SK-N-SH (cell line): ENCODE measurements at regions not wholly inside any gene's neighbourhood (a gene's known extent, or its start where the extent isn't known, plus 50 kb on each side); places are given as distances from the start of the nearest gene placed in this dataset.

Experiments
- CTCF ChIA-PET: fragments of 300-600, 350-600 bp; formaldehyde crosslinking; extraction: SDS; loops from one replicate; lab custom pipeline; 2021; lab: Yijun Ruan, JAX
- POLR2A ChIA-PET: fragments of 350-600 bp; sonication (Branson Sonifier 250); formaldehyde crosslinking; extraction: SDS; loops from one replicate; lab custom pipeline; 2020; ENCODE audit warnings: antibody characterized with exemption, inconsistent platforms; lab: Yijun Ruan, JAX
- DNase-seq: peaks from one replicate; pipeline ENCODE4 v3.0.0; 2012
- H2AFZ ChIP-seq: fragments of 200-600 bp; sonication (generic); 2 replicates; pipeline ENCODE4 v1.8.1; 2016; ENCODE audit warnings: antibody characterized with exemption, mild to moderate bottlenecking, low read depth
- H3F3A ChIP-seq: fragments of 200-600 bp; sonication (generic); replicated peaks from 2 replicates; pipeline ENCODE3; 2016; ENCODE audit warnings: antibody characterized with exemption, mild to moderate bottlenecking; ENCODE audit not compliant: insufficient read depth
- H3K27ac ChIP-seq, 2 experiments: fragments of 200-500 bp in 1 of 2; fragments of 200-600 bp in 1 of 2; sonication (Bioruptor generic) in 1 of 2; sonication (generic), shearing (Covaris generic) in 1 of 2; 2 replicates each; pipeline versions ENCODE4 v1.5.1 to v1.6.1; 2014 to 2016; ENCODE audit warnings: low read depth in 2 of 2, inconsistent platforms in 1 of 2, low read length in 1 of 2, mild to moderate bottlenecking in 1 of 2, mixed read lengths in 1 of 2
- H3K27me3 ChIP-seq: fragments of 200-600 bp; sonication (generic), shearing (Covaris generic); 2 replicates; pipeline ENCODE4 v1.6.1; 2016; ENCODE audit warnings: mixed run types; ENCODE audit not compliant: insufficient read depth
- H3K36me3 ChIP-seq, 2 experiments: fragments of 200-500 bp in 1 of 2; fragments of 200-600 bp in 1 of 2; sonication (Bioruptor generic) in 1 of 2; sonication (generic) in 1 of 2; replicated peaks in 1 of 2; 2 replicates each; pipeline versions ENCODE3 to v1.5.1; 2014 to 2016; ENCODE audit warnings: low read length in 1 of 2, mild to moderate bottlenecking in 1 of 2; ENCODE audit not compliant: insufficient read depth in 2 of 2, control insufficient read depth in 1 of 2
- H3K4me1 ChIP-seq, 2 experiments: fragments of 200-500 bp in 1 of 2; fragments of 200-600 bp in 1 of 2; sonication (Bioruptor generic) in 1 of 2; sonication (generic), shearing (Covaris generic) in 1 of 2; 2 replicates each; pipeline versions ENCODE4 v1.5.1 to v1.6.1; 2014 to 2016; ENCODE audit warnings: low read depth in 1 of 2, low read length in 1 of 2, mixed run types in 1 of 2; ENCODE audit not compliant: insufficient read depth in 2 of 2, control insufficient read depth in 1 of 2
- H3K4me2 ChIP-seq: fragments of 200-600 bp; sonication (generic), shearing (Covaris generic); 2 replicates; pipeline ENCODE4 v1.6.1; 2017; ENCODE audit warnings: mixed run types
- H3K4me3 ChIP-seq, 2 experiments: fragments of 200-500 bp in 1 of 2; fragments of 200-600 bp in 1 of 2; sonication (Bioruptor generic) in 1 of 2; sonication (generic), shearing (Covaris generic) in 1 of 2; 2 replicates each; pipeline versions ENCODE4 v1.5.1 to v1.8.1; 2014 to 2016; ENCODE audit warnings: low read depth in 2 of 2, inconsistent platforms in 1 of 2, low read length in 1 of 2, mild to moderate bottlenecking in 1 of 2, mixed read lengths in 1 of 2, moderate library complexity in 1 of 2
- H3K79me2 ChIP-seq: fragments of 200-600 bp; sonication (generic); 2 replicates; pipeline ENCODE4 v1.8.1; 2017; ENCODE audit warnings: mild to moderate bottlenecking; ENCODE audit not compliant: insufficient read depth
- H3K9ac ChIP-seq: fragments of 200-600 bp; sonication (generic); 2 replicates; pipeline ENCODE4 v1.6.1; 2017; ENCODE audit warnings: mixed run types
- H3K9me2 ChIP-seq: fragments of 200-600 bp; sonication (generic); 2 replicates; pipeline ENCODE4 v1.6.1; 2017; ENCODE audit warnings: mixed run types
- H3K9me3 ChIP-seq: fragments of 200-600 bp; sonication (generic); 2 replicates; pipeline ENCODE4 v1.6.1; 2017; ENCODE audit warnings: mixed run types, mild to moderate bottlenecking, moderate library complexity
- H4K20me1 ChIP-seq: fragments of 200-600 bp; sonication (generic); 2 replicates; pipeline ENCODE4 v1.6.1; 2017; ENCODE audit warnings: mild to moderate bottlenecking, mixed run types; ENCODE audit not compliant: insufficient read depth
- ELF1 ChIP-seq: IDR thresholded peaks from 2 replicates; pipeline ENCODE4 v1.4.0; 2012
- EZH2phosphoT487 ChIP-seq: fragments of 200-600 bp; sonication (generic); IDR thresholded peaks from 2 replicates; pipeline ENCODE4 v1.6.1; 2017; ENCODE audit warnings: low read depth, mixed run types, mild to moderate bottlenecking, antibody characterized with exemption, moderate library complexity, borderline replicate concordance
- FOSL2 ChIP-seq: IDR thresholded peaks from 2 replicates; pipeline ENCODE4 v1.4.0; 2012; ENCODE audit warnings: low read depth, mild to moderate bottlenecking, moderate library complexity, borderline replicate concordance
- FOXJ3 ChIP-seq: sonication (generic); formaldehyde crosslinking; IDR thresholded peaks from 2 replicates; pipeline ENCODE4 v1.5.1; 2020; ENCODE audit warnings: mild to moderate bottlenecking, missing genetic modification reagents
- FOXM1 ChIP-seq: IDR thresholded peaks from 2 replicates; pipeline ENCODE4 v1.4.0; 2012; ENCODE audit warnings: low read depth, mild to moderate bottlenecking
- GABPA ChIP-seq: IDR thresholded peaks from 2 replicates; pipeline ENCODE4 v1.4.0; 2012; ENCODE audit warnings: low read depth, mild to moderate bottlenecking
- MEF2A ChIP-seq: IDR thresholded peaks from 2 replicates; pipeline ENCODE4 v1.4.0; 2012; ENCODE audit warnings: low read depth, borderline replicate concordance
- NFIC ChIP-seq: IDR thresholded peaks from 2 replicates; pipeline ENCODE4 v1.4.0; 2012; ENCODE audit warnings: borderline replicate concordance
- POLR2AphosphoS5 ChIP-seq: IDR thresholded peaks from 2 replicates; pipeline ENCODE4 v1.6.1; 2012; ENCODE audit warnings: low read depth, low read length
- TCF12 ChIP-seq: IDR thresholded peaks from 2 replicates; pipeline ENCODE4 v1.4.0; 2012
- TEAD4 ChIP-seq: IDR thresholded peaks from 2 replicates; pipeline ENCODE4 v1.4.0; 2012; ENCODE audit warnings: mild to moderate bottlenecking, borderline replicate concordance; ENCODE audit not compliant: insufficient read depth
- YY1 ChIP-seq: IDR thresholded peaks from 2 replicates; pipeline ENCODE4 v1.4.0; 2012; ENCODE audit warnings: low read depth, mild to moderate bottlenecking
- ZBTB33 ChIP-seq: IDR thresholded peaks from 2 replicates; pipeline ENCODE4 v1.4.0; 2012; ENCODE audit warnings: low read depth, borderline replicate concordance
- WGBS: methylation state at CpG from one replicate; pipeline ENCODE4 v1.1.6; 2017; ENCODE audit warnings: low lambda C conversion rate; 5-methylcytosine and 5-hydroxymethylcytosine counted together
- TF ChIP-seq, protein P1 (sequence below): IDR thresholded peaks from 2 replicates; pipeline ENCODE4 v1.4.0; 2012; ENCODE audit warnings: low read depth, borderline replicate concordance
- TF ChIP-seq, protein P2 (sequence below): IDR thresholded peaks from 2 replicates; pipeline ENCODE4 v1.4.0; 2012; ENCODE audit warnings: low read depth
- TF ChIP-seq, protein P3 (sequence below): IDR thresholded peaks from 2 replicates; pipeline ENCODE4 v1.6.1; 2012; ENCODE audit warnings: mild to moderate bottlenecking, low read depth, low read length, moderate library complexity

DNA sequence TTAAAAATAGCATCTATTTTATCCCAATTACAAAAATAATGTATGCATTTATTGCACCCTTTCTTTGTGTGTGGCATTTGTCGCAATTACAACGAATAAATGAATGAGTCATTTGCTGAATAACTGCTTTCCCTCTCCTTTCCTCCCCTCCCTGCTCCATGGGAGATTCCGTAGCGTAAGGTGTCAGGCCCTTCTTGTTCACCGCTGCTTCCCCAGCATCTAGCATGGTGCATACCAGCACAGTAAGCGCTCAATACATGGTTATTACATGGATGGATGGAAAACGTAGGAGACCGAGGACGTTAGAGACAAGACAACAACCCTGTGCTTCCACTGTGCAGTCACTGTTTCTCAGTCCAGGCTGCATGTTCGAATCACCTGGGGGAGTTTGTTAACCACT is 336.0 kb upstream of the EEF2KMT start:
- Histone ChIP-seq H3K9ac (no peak overlapping the region), H3K9me2 (no peaks in the 10 kb centered on the region), H3K4me1 (no peaks in the 10 kb centered on the region; a peak in 1 of 4 replicates), H3K27ac (no peak overlapping the region), H3K27me3 (no peaks in the 10 kb centered on the region), H4K20me1 (no peaks in the 10 kb centered on the region), H3K79me2 (no peaks in the 10 kb centered on the region), H3K9me3 (no peaks in the 10 kb centered on the region), H3K4me2 (no peak overlapping the region), H3K36me3 (no peaks in the 10 kb centered on the region), H3K4me3 (no peak overlapping the region), H3F3A (no peaks in the 10 kb centered on the region), H2AFZ (no peak overlapping the region)
- WGBS: 18% methylated on average over 10 of the region's 10 CpGs
- ChIA-PET CTCF (interaction anchor here (1.5 kb wide), 1 partner anchor 18 kb away, joined by 5 read pairs; no protein-coding TSS in a partner anchor), POLR2A (no interaction called here)
- DNase-seq: no peak
- TF ChIP-seq FOXJ3 (CRISPR knock-in tag) (no peak), ZBTB33 (no peak), TEAD4 (no peak), POLR2AphosphoS5 (no peak), FOSL2 (no peak), YY1 (no peak), TCF12 (no peak), GABPA (no peak)
- TF ChIP-seq, protein P1, sequence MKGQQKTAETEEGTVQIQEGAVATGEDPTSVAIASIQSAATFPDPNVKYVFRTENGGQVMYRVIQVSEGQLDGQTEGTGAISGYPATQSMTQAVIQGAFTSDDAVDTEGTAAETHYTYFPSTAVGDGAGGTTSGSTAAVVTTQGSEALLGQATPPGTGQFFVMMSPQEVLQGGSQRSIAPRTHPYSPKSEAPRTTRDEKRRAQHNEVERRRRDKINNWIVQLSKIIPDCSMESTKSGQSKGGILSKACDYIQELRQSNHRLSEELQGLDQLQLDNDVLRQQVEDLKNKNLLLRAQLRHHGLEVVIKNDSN: no peak
- TF ChIP-seq, protein P2, sequence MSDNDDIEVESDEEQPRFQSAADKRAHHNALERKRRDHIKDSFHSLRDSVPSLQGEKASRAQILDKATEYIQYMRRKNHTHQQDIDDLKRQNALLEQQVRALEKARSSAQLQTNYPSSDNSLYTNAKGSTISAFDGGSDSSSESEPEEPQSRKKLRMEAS: no peak

DNA sequence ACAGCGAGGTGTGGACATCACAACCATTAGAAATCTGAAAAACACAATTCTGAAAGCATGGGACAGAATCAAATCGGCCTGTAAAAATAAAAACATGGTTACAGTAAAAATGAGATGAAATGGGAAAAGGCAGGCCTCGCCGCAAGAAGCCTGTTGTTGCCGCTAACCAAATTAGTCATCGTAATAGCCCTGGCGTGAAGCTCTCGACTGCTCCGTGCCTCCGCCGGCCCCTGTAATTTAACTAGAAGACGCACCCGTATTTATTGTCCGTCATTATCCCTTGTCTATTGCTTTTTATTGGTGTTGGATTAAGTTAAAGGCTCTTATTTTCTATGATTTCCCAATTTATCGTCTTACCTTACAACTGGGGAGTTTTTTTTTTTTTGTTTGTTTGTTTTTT is 334.6 kb upstream of the EEF2KMT start:
- H3K4me3 ChIP-seq: no peak overlapping the region
- H3K4me1 ChIP-seq: no peaks in the 10 kb centered on the region; a peak in 1 of 4 replicates
- no peak overlapping the region for H3K4me2 ChIP-seq
- H3K79me2 ChIP-seq: no peaks in the 10 kb centered on the region
- no peaks in the 10 kb centered on the region for H3K36me3 ChIP-seq
- no peak overlapping the region for H2AFZ ChIP-seq
- no peaks in the 10 kb centered on the region for H3K9me2 ChIP-seq
- WGBS: 58% methylated on average over 15 of the region's 15 CpGs
- ChIA-PET POLR2A (no interaction called here), CTCF (interaction anchor here (1.5 to 1.6 kb wide), 2 partner anchors 9 to 17 kb away, joined by 3 to 5 read pairs; no protein-coding TSS in a partner anchor)
- H3K9ac ChIP-seq: no peak overlapping the region
- H3K9me3 ChIP-seq: no peaks in the 10 kb centered on the region
- no peaks in the 10 kb centered on the region for H3K27me3 ChIP-seq
- no peaks in the 10 kb centered on the region for H3F3A ChIP-seq
- H3K27ac ChIP-seq: no peak overlapping the region
- no peaks in the 10 kb centered on the region for H4K20me1 ChIP-seq
- DNase-seq: no peak
- TF ChIP-seq ELF1 (no peak), TEAD4 (no peak), FOXJ3 (CRISPR knock-in tag) (no peak), YY1 (no peak), FOXM1 (no peak), NFIC (no peak), TCF12 (no peak), MEF2A (no peak), EZH2phosphoT487 (no peak), ZBTB33 (no peak)
- TF ChIP-seq, protein P3, sequence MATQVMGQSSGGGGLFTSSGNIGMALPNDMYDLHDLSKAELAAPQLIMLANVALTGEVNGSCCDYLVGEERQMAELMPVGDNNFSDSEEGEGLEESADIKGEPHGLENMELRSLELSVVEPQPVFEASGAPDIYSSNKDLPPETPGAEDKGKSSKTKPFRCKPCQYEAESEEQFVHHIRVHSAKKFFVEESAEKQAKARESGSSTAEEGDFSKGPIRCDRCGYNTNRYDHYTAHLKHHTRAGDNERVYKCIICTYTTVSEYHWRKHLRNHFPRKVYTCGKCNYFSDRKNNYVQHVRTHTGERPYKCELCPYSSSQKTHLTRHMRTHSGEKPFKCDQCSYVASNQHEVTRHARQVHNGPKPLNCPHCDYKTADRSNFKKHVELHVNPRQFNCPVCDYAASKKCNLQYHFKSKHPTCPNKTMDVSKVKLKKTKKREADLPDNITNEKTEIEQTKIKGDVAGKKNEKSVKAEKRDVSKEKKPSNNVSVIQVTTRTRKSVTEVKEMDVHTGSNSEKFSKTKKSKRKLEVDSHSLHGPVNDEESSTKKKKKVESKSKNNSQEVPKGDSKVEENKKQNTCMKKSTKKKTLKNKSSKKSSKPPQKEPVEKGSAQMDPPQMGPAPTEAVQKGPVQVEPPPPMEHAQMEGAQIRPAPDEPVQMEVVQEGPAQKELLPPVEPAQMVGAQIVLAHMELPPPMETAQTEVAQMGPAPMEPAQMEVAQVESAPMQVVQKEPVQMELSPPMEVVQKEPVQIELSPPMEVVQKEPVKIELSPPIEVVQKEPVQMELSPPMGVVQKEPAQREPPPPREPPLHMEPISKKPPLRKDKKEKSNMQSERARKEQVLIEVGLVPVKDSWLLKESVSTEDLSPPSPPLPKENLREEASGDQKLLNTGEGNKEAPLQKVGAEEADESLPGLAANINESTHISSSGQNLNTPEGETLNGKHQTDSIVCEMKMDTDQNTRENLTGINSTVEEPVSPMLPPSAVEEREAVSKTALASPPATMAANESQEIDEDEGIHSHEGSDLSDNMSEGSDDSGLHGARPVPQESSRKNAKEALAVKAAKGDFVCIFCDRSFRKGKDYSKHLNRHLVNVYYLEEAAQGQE: no peak
- TF ChIP-seq, protein P1: no peak
